ENCODE measurements at regions not wholly inside any gene's neighbourhood (a gene's known extent, or its start where the extent isn't known, plus 50 kb on each side); places are given as distances from the start of the nearest gene placed in this dataset.

- FAIRE-seq: no peak
- Histone ChIP-seq H3K79me2 (ENCODE audit: control insufficient read depth, insufficient read depth, low read length) (no peaks in the 10 kb centered on the region), H3K4me3 (no peak overlapping the region), H3K27me3 (replicated peaks in 1 of 2; ENCODE audit: control insufficient read depth in 2 of 2, insufficient read depth in 2 of 2, low read length in 1 of 2) (no peaks in the 10 kb centered on the region), H3K9ac (ENCODE audit: control insufficient read depth, insufficient read depth, low read length) (no peak overlapping the region), H4K20me1 (ENCODE audit: control insufficient read depth, insufficient read depth) (no peaks in the 10 kb centered on the region), H3K4me1 (ENCODE audit: control insufficient read depth, insufficient read depth, low read length) (no peaks in the 10 kb centered on the region), H3K27ac (ENCODE audit: control insufficient read depth, insufficient read depth) (no peak overlapping the region), H3K9me3 (replicated peaks; ENCODE audit: control insufficient read depth, insufficient read depth, low read length) (no peaks in the 10 kb centered on the region), H3K36me3 (ENCODE audit: control insufficient read depth in 2 of 2, insufficient read depth in 2 of 2, low read length in 1 of 2) (no peaks in the 10 kb centered on the region), H3K4me2 (ENCODE audit: control insufficient read depth, insufficient read depth) (no peak overlapping the region), H2AFZ (ENCODE audit: control insufficient read depth, low read depth, low read length) (no peak overlapping the region)
- DNase-seq (ENCODE audit: low read depth, low spot score): no peak
- intact Hi-C loops (cut with micrococcal nuclease; ENCODE audit: unreplicated experiment): no loop called here
- in situ Hi-C loops (cut with MboI): no loop called here
- ChIA-PET CTCF (no interaction called here), SMC1A (ENCODE audit: uncharacterized antibody, unreplicated experiment) (no interaction called here), RAD21 (ENCODE audit: unreplicated experiment) (no interaction called here), POLR2A (no interaction called here)
- BruUV-seq (replicated peaks): no TSS peak
- 53% methylated on average over 20 of the region's 20 CpGs for WGBS (ENCODE audit: insufficient coverage, insufficient replicate concordance, low lambda C conversion rate, missing lambda C conversion rate)
- no peak for ATAC-seq
- TF ChIP-seq BACH1 (IDR thresholded peaks at IDR 0.05; ENCODE audit: borderline replicate concordance) (no peak), CBX5 (IDR thresholded peaks at IDR 0.05; ENCODE audit: low read depth) (no peak), SREBF2 (IDR thresholded peaks at IDR 0.05; ENCODE audit: low read length) (no peak), KLF5 (IDR thresholded peaks at IDR 0.05; ENCODE audit: partially characterized antibody) (no peak), SP1 (IDR thresholded peaks at IDR 0.05; ENCODE audit: low read depth, low read length) (no peak), DPF2 (IDR thresholded peaks at IDR 0.05) (no peak), CHD1 (IDR thresholded peaks at IDR 0.05; ENCODE audit: low read depth, low read length) (no peak), SREBF1 (IDR thresholded peaks at IDR 0.05; ENCODE audit: low read length) (no peak), ZBTB11 (CRISPR knock-in tag; IDR thresholded peaks at IDR 0.05) (no peak), ZNF274 (IDR thresholded peaks at IDR 0.05; ENCODE audit: insufficient read depth, insufficient read length) (no peak), GABPA (IDR thresholded peaks at IDR 0.05; ENCODE audit: low read depth) (no peak), SMAD1 (IDR thresholded peaks at IDR 0.05; ENCODE audit: low read depth, partially characterized antibody) (no peak), ATF3 (IDR thresholded peaks at IDR 0.05; ENCODE audit: borderline replicate concordance, extremely low read depth, low read depth, low read length) (no peak), CREB1 (IDR thresholded peaks at IDR 0.05; ENCODE audit: low read depth) (no peak), JUNB (IDR thresholded peaks at IDR 0.05) (no peak)
- TF ChIP-seq, protein P1, sequence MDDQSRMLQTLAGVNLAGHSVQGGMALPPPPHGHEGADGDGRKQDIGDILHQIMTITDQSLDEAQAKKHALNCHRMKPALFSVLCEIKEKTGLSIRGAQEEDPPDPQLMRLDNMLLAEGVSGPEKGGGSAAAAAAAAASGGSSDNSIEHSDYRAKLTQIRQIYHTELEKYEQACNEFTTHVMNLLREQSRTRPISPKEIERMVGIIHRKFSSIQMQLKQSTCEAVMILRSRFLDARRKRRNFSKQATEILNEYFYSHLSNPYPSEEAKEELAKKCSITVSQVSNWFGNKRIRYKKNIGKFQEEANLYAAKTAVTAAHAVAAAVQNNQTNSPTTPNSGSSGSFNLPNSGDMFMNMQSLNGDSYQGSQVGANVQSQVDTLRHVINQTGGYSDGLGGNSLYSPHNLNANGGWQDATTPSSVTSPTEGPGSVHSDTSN (IDR thresholded peaks at IDR 0.05; ENCODE audit: insufficient replicate concordance, low read depth, low read length): no peak
- TF ChIP-seq, protein P2, sequence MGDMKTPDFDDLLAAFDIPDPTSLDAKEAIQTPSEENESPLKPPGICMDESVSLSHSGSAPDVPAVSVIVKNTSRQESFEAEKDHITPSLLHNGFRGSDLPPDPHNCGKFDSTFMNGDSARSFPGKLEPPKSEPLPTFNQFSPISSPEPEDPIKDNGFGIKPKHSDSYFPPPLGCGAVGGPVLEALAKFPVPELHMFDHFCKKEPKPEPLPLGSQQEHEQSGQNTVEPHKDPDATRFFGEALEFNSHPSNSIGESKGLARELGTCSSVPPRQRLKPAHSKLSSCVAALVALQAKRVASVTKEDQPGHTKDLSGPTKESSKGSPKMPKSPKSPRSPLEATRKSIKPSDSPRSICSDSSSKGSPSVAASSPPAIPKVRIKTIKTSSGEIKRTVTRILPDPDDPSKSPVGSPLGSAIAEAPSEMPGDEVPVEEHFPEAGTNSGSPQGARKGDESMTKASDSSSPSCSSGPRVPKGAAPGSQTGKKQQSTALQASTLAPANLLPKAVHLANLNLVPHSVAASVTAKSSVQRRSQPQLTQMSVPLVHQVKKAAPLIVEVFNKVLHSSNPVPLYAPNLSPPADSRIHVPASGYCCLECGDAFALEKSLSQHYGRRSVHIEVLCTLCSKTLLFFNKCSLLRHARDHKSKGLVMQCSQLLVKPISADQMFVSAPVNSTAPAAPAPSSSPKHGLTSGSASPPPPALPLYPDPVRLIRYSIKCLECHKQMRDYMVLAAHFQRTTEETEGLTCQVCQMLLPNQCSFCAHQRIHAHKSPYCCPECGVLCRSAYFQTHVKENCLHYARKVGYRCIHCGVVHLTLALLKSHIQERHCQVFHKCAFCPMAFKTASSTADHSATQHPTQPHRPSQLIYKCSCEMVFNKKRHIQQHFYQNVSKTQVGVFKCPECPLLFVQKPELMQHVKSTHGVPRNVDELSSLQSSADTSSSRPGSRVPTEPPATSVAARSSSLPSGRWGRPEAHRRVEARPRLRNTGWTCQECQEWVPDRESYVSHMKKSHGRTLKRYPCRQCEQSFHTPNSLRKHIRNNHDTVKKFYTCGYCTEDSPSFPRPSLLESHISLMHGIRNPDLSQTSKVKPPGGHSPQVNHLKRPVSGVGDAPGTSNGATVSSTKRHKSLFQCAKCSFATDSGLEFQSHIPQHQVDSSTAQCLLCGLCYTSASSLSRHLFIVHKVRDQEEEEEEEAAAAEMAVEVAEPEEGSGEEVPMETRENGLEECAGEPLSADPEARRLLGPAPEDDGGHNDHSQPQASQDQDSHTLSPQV (IDR thresholded peaks at IDR 0.05): no peak
Measured at GRCh38 chr2:239905306-239905705, 119.8 kb downstream of the NDUFA10 start.

All from GM12878 (cell line).